Smooth muscle cell (in vitro differentiated cells): ENCODE measurements at regions not wholly inside any gene's neighbourhood (a gene's known extent, or its start where the extent isn't known, plus 50 kb on each side); places are given as distances from the start of the nearest gene placed in this dataset.

Source experiments
- DNase-seq: peaks from one replicate; lab custom pipeline; 2025; ENCODE audit not compliant: unreplicated experiment; lab: John Stamatoyannopoulos, UW
- H2AFZ ChIP-seq: fragments of 200-600 bp; sonication (generic); 2 replicates; pipeline ENCODE4 v1.6.0; 2016; ENCODE audit warnings: antibody characterized with exemption, low read depth, mild to moderate bottlenecking
- H3F3A ChIP-seq: fragments of 200-600 bp; sonication (generic); 2 replicates; pipeline ENCODE4 v1.6.0; 2017; ENCODE audit warnings: antibody characterized with exemption, low read depth
- H3K27ac ChIP-seq: fragments of 200-600 bp; sonication (generic); 2 replicates; pipeline ENCODE4 v1.5.1; 2016; ENCODE audit warnings: low read depth, mild to moderate bottlenecking
- H3K27me3 ChIP-seq: fragments of 200-600 bp; sonication (generic); 2 replicates; pipeline ENCODE4 v1.6.1; 2016; ENCODE audit warnings: low read depth, mild to moderate bottlenecking
- H3K36me3 ChIP-seq: fragments of 200-600 bp; sonication (generic); 2 replicates; pipeline ENCODE4 v1.5.1; 2016; ENCODE audit warnings: low read depth
- H3K4me1 ChIP-seq: fragments of 200-600 bp; sonication (generic); 2 replicates; pipeline ENCODE4 v1.5.1; 2016; ENCODE audit warnings: low read depth
- H3K4me2 ChIP-seq: fragments of 200-600 bp; sonication (generic); 2 replicates; pipeline ENCODE4 v1.6.0; 2016; ENCODE audit warnings: mild to moderate bottlenecking
- H3K4me3 ChIP-seq: fragments of 200-600 bp; sonication (generic); 2 replicates; pipeline ENCODE4 v1.5.1; 2016; ENCODE audit warnings: mild to moderate bottlenecking
- H3K79me2 ChIP-seq: fragments of 200-600 bp; sonication (generic); 2 replicates; pipeline ENCODE4 v1.6.0; 2016; ENCODE audit warnings: low read depth, mild to moderate bottlenecking
- H3K9ac ChIP-seq: fragments of 200-600 bp; sonication (generic); 2 replicates; pipeline ENCODE4 v1.6.0; 2016; ENCODE audit warnings: low read depth
- H3K9me3 ChIP-seq: fragments of 200-600 bp; sonication (generic); replicated peaks from 2 replicates; pipeline ENCODE4 v1.5.1; 2016; ENCODE audit warnings: low read depth
- H4K20me1 ChIP-seq: fragments of 200-600 bp; sonication (generic); 2 replicates; pipeline ENCODE4 v1.6.0; 2016; ENCODE audit warnings: low read depth
- WGBS: methylation state at CpG from one replicate; pipeline ENCODE4 v1.1.7; 2016; ENCODE audit warnings: low lambda C conversion rate; 5-methylcytosine and 5-hydroxymethylcytosine counted together
- TF ChIP-seq, protein P1 (sequence below): fragments of 200-600 bp; sonication (generic); IDR thresholded peaks from 2 replicates; pipeline ENCODE4 v1.5.1; 2017; ENCODE audit warnings: borderline replicate concordance, mild to moderate bottlenecking, antibody characterized with exemption; ENCODE audit not compliant: insufficient read depth, poor library complexity, severe bottlenecking

GRCh38 chr1:8162168-8162567 is 136.1 kb upstream of the ERRFI1 start:
- DNase-seq, result no peak
- Histone ChIP-seq H3K4me1 (no peaks in the 10 kb centered on the region), H3K4me3 (no peak overlapping the region), H3K79me2 (no peaks in the 10 kb centered on the region), H3F3A (no peaks in the 10 kb centered on the region), H3K4me2 (no peak overlapping the region), H3K36me3 (no peaks in the 10 kb centered on the region), H3K9ac (no peak overlapping the region), H3K27me3 (no peaks in the 10 kb centered on the region), H2AFZ (no peak overlapping the region), H3K27ac (no peak overlapping the region), H4K20me1 (no peaks in the 10 kb centered on the region), H3K9me3 (no peaks in the 10 kb centered on the region)
- WGBS, result 94% methylated on average over 7 of the region's 7 CpGs
- TF ChIP-seq, protein P1, sequence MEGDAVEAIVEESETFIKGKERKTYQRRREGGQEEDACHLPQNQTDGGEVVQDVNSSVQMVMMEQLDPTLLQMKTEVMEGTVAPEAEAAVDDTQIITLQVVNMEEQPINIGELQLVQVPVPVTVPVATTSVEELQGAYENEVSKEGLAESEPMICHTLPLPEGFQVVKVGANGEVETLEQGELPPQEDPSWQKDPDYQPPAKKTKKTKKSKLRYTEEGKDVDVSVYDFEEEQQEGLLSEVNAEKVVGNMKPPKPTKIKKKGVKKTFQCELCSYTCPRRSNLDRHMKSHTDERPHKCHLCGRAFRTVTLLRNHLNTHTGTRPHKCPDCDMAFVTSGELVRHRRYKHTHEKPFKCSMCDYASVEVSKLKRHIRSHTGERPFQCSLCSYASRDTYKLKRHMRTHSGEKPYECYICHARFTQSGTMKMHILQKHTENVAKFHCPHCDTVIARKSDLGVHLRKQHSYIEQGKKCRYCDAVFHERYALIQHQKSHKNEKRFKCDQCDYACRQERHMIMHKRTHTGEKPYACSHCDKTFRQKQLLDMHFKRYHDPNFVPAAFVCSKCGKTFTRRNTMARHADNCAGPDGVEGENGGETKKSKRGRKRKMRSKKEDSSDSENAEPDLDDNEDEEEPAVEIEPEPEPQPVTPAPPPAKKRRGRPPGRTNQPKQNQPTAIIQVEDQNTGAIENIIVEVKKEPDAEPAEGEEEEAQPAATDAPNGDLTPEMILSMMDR, result no peak

DNA sequence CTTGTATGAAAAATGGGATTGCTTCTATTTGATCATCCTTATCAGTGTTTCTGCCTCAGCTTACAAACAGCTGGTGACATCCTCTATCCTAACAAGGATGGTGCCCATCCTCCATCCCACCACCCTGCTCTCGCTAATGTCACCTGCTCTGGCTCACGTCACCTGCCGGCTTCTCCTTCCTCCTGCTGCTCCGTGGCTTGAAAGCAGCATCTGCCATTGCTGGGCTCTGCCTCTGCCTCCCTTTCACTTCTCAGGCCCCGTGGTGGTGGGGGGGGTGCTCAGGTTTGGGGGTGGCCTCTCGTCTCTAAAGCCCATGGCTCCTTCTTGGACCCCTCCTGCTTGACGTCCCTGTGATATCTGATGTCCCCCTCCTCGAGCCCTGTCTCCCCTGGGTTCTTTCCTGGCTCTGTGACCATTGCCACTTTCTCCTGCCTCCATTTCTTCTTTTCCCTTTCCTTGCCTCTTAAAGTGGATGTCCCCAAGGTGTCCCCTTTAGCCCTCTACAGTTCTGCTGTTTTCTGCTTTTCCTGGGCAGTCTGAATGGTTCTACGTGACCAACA is 135.5 kb upstream of the ERRFI1 start:
- no peak overlapping the region for H2AFZ ChIP-seq
- no peaks in the 10 kb centered on the region for H3F3A ChIP-seq
- 91% methylated on average over 8 of the region's 9 CpGs for WGBS
- H3K4me1 ChIP-seq, result no peaks in the 10 kb centered on the region
- H3K36me3 ChIP-seq, result no peaks in the 10 kb centered on the region
- no peaks in the 10 kb centered on the region for H3K9me3 ChIP-seq
- H3K4me2 ChIP-seq, result no peak overlapping the region
- TF ChIP-seq, protein P1, result no peak
- no peak overlapping the region for H3K27ac ChIP-seq
- H3K9ac ChIP-seq, result no peak overlapping the region
- DNase-seq, result no peak
- no peaks in the 10 kb centered on the region for H4K20me1 ChIP-seq
- no peaks in the 10 kb centered on the region for H3K79me2 ChIP-seq
- H3K4me3 ChIP-seq, result no peak overlapping the region
- H3K27me3 ChIP-seq, result no peaks in the 10 kb centered on the region

DNA sequence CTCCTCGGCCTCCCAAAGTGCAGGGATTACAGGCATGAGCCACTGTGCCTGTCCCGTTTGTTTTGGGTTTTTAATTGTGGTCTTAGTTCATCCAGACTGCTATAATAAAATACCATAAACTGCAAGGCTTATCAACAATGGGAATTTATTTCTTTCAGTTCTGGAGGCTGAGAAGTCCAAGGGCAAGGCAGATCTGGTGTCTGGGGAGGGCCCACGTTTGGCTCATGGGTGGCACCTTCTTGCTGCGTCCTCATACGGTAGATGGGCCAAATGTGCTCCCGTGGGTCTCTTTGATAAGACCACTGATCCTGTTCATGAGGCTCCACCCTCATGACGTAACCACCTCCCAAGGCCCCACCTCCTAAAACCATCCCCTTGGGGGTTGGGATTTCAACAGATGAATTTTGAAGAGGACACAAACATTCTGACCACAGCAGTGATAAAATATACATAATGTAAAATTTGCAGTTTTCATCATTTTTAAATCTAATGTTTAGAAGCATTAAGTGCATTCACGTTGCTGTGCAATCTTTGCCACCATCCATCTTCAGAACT is 133.4 kb upstream of the ERRFI1 start:
- WGBS, result 86% methylated on average over 8 of the region's 8 CpGs
- no peaks in the 10 kb centered on the region for H4K20me1 ChIP-seq
- H3K79me2 ChIP-seq, result no peaks in the 10 kb centered on the region
- peaks cover 12% of the 10 kb centered on the region for H3K4me1 ChIP-seq
- no peak overlapping the region for H3K27ac ChIP-seq
- H2AFZ ChIP-seq, result no peak overlapping the region
- H3K9ac ChIP-seq, result no peak overlapping the region
- no peak overlapping the region for H3K4me2 ChIP-seq
- no peaks in the 10 kb centered on the region for H3K36me3 ChIP-seq
- no peak overlapping the region for H3K4me3 ChIP-seq
- DNase-seq, result no peak
- H3K9me3 ChIP-seq, result no peaks in the 10 kb centered on the region
- no peaks in the 10 kb centered on the region for H3F3A ChIP-seq
- no peaks in the 10 kb centered on the region for H3K27me3 ChIP-seq
- TF ChIP-seq, protein P1, result no peak

DNA sequence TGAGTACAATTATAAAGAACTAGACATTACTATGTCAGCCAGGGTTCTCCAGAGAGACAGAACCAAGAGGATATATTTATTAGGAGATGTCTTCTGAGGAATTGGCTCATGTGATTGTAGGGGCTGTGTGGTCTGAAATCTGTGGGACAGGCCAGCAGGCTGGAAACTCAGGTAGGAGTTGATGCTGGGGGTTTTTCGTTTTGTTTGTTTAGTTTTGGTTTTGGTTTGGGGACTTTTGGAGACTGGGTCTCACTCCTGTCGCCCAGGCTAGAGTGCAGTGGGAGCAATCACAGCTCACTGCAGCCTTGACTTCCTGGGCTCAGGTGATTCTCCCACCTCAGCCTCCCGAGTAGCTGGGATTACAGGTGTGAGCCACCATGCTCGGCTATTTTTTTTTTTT is 132.9 kb upstream of the ERRFI1 start:
- Histone ChIP-seq H3K9me3 (no peaks in the 10 kb centered on the region), H3K36me3 (no peaks in the 10 kb centered on the region), H4K20me1 (no peaks in the 10 kb centered on the region), H3K4me1 (peaks cover 15% of the 10 kb centered on the region), H3K9ac (no peak overlapping the region), H3K4me2 (no peak overlapping the region), H3K27ac (no peak overlapping the region), H2AFZ (no peak overlapping the region), H3K4me3 (no peak overlapping the region), H3F3A (no peaks in the 10 kb centered on the region), H3K79me2 (no peaks in the 10 kb centered on the region), H3K27me3 (no peaks in the 10 kb centered on the region)
- 93% methylated on average over 4 of the region's 4 CpGs for WGBS
- TF ChIP-seq, protein P1, result no peak
- DNase-seq, result no peak
